ENCODE measurements at regions not wholly inside any gene's neighbourhood (a gene's known extent, or its start where the extent isn't known, plus 50 kb on each side); places are given as distances from the start of the nearest gene placed in this dataset.

GRCh38 chr12:125836647-125837046 lies 771.4 kb downstream of the AACS start:
- TF ChIP-seq CTCF (IDR thresholded peaks at IDR 0.05) (no peak), EZH2 (IDR thresholded peaks at IDR 0.05; ENCODE audit: borderline replicate concordance, insufficient read depth, low read depth, low read length, poor library complexity, severe bottlenecking) (no peak)

All from B cell (primary cell).